A673 (cell line): ENCODE measurements at regions not wholly inside any gene's neighbourhood (a gene's known extent, or its start where the extent isn't known, plus 50 kb on each side); places are given as distances from the start of the nearest gene placed in this dataset.

Source experiments
- CTCF ChIP-seq: fragments of 300-800, 200-600 bp; sonication (generic); conservative IDR thresholded peaks from 2 replicates; pipeline ENCODE4 v1.5.1; 2017; ENCODE audit warnings: low read depth, mild to moderate bottlenecking, antibody characterized with exemption, low read length, moderate library complexity, mixed read lengths
- EZH2 ChIP-seq: fragments of 200-600 bp; sonication (generic); IDR thresholded peaks from 2 replicates; pipeline ENCODE4 v1.6.1; 2017; ENCODE audit warnings: borderline replicate concordance, low read depth, mild to moderate bottlenecking, mixed read lengths, antibody characterized with exemption, low read length; ENCODE audit not compliant: poor library complexity, severe bottlenecking

GRCh38 chr7:114112806-114113205 is 194.0 kb upstream of the PPP1R3A start:
- TF ChIP-seq EZH2 (no peak), CTCF (no peak)
